ENCODE measurements at regions not wholly inside any gene's neighbourhood (a gene's known extent, or its start where the extent isn't known, plus 50 kb on each side); places are given as distances from the start of the nearest gene placed in this dataset.

DNA sequence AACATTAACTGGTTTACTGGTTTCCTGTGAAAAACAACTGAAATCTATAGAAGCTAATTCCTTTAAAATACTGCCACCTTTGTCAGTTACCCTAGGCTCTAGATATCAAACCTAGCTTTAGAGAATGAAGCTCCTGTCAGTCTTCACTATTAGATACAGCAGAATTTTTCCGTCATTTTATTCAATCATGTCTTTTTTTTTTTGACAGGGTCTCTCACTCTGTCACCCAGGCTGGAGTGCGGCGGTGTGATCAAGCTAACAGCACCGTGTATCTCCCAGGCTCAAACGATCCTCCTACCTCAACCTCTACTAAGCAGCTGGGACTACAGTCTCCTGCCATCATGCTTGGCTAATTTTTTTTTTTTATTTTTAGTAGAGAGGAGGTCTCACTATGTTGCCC, 415.2 kb upstream of the LRRTM4 start:
- no peak for DNase-seq
- Mint-ChIP-seq H3K36me3 (no peaks in the 10 kb centered on the region), H3K4me3 (no peak overlapping the region), H3K9me3 (peaks cover 0 to 17% (median 4%) of the 10 kb centered on the region in 11 donors), H3K4me1 (no peaks in the 10 kb centered on the region), H3K27me3 (no peaks in the 10 kb centered on the region), H3K27ac (no peak overlapping the region)
- Histone ChIP-seq H3K4me3 (ENCODE audit: low read length) (no peak overlapping the region), H3K27me3 (ENCODE audit: control insufficient read depth in 2 of 2, insufficient read depth in 2 of 2, low read length in 2 of 2) (no peaks in the 10 kb centered on the region), H3K4me1 (ENCODE audit: control insufficient read depth in 2 of 2, insufficient read depth in 2 of 2, low read length in 2 of 2) (no peaks in the 10 kb centered on the region), H3K27ac (ENCODE audit: low read depth, low read length) (no peak overlapping the region), H3K9me3 (ENCODE audit: control insufficient read depth in 2 of 3, low read length in 3 of 3) (peaks cover 0 to 5% (median 0%) of the 10 kb centered on the region in 3 experiments), H3K36me3 (ENCODE audit: control insufficient read depth in 2 of 3, insufficient read depth in 3 of 3, low read length in 3 of 3) (no peaks in the 10 kb centered on the region)
- ChIA-PET POLR2A (interaction anchor here (0.6 kb wide), 1 partner anchor 139 kb away, joined by 7 read pairs; no protein-coding TSS in a partner anchor), CTCF (no interaction called here)
- ATAC-seq = no peak
- intact Hi-C loops (cut with micrococcal nuclease) = no loop called here

DNA sequence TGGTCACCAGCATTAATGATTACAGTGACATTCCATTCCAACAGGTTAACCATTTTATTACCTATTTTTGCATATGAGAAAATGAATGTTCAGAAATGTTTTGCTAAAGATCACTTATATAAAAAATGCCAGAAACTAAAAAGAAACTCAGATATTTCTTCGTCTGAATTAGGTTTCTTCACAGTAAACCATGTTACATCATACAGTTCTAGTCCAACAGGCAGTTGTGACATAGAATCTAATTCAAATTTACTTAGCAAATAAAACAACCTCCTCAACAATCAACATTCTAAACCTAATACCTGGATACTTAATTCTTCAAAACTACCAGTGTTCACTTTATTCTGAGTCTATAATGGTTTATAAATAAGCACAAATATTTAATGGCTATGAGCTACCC, 416.3 kb upstream of the LRRTM4 start:
- ChIA-PET CTCF (no interaction called here), POLR2A (interaction anchor here (0.6 kb wide), 1 partner anchor 98 kb away, joined by 3 read pairs; no protein-coding TSS in a partner anchor)
- no peaks in the 10 kb centered on the region for H3K4me1 Mint-ChIP-seq
- Histone ChIP-seq H3K36me3 (ENCODE audit: control insufficient read depth in 2 of 3, insufficient read depth in 3 of 3, low read length in 3 of 3) (no peaks in the 10 kb centered on the region), H3K27me3 (ENCODE audit: control insufficient read depth in 2 of 2, insufficient read depth in 2 of 2, low read length in 2 of 2) (no peaks in the 10 kb centered on the region), H3K4me1 (ENCODE audit: control insufficient read depth in 2 of 2, insufficient read depth in 2 of 2, low read length in 2 of 2) (no peaks in the 10 kb centered on the region), H3K4me3 (ENCODE audit: low read length) (no peak overlapping the region), H3K27ac (ENCODE audit: low read depth, low read length) (no peak overlapping the region), H3K9me3 (ENCODE audit: control insufficient read depth in 2 of 3, low read length in 3 of 3) (peaks cover 0 to 5% (median 0%) of the 10 kb centered on the region in 3 experiments)
- peaks cover 0 to 17% (median 4%) of the 10 kb centered on the region in 11 donors for H3K9me3 Mint-ChIP-seq
- H3K27ac Mint-ChIP-seq = no peak overlapping the region
- no peak overlapping the region for H3K4me3 Mint-ChIP-seq
- ATAC-seq (no peak), DNase-seq (no peak)
- H3K36me3 Mint-ChIP-seq = no peaks in the 10 kb centered on the region
- H3K27me3 Mint-ChIP-seq = no peaks in the 10 kb centered on the region
- intact Hi-C loops (cut with micrococcal nuclease) = no loop called here

DNA sequence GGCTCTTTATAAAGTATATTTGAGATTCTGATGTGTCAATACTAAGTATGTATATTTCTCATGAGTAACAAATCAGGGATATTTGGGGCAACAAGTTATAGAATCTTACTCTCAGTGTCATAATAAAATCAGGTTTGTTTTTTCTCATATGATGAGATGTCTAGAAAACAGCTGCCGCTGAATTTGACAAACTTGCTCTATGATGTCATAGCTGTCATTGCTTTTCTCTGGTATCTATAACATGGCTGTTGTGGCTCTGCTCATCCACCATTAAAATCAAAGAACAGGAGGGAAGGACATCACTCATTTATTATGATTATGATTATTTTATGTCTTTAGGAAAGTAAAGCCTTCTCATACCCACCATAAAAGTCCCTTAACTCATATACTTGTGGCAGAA, 417.2 kb upstream of the LRRTM4 start:
- no peaks in the 10 kb centered on the region for H3K27me3 ChIP-seq (ENCODE audit: control insufficient read depth in 2 of 2, insufficient read depth in 2 of 2, low read length in 2 of 2)
- H3K4me3 ChIP-seq (ENCODE audit: low read length) = no peak overlapping the region
- Mint-ChIP-seq H3K36me3 (no peaks in the 10 kb centered on the region), H3K27me3 (no peaks in the 10 kb centered on the region), H3K4me1 (no peaks in the 10 kb centered on the region), H3K9me3 (peaks cover 0 to 21% (median 4%) of the 10 kb centered on the region in 11 donors), H3K27ac (no peak overlapping the region), H3K4me3 (no peak overlapping the region)
- no peak overlapping the region for H3K27ac ChIP-seq (ENCODE audit: low read depth, low read length)
- ChIA-PET POLR2A (no interaction called here), CTCF (no interaction called here)
- intact Hi-C loops (cut with micrococcal nuclease) = no loop called here
- H3K36me3 ChIP-seq (ENCODE audit: control insufficient read depth in 2 of 3, insufficient read depth in 3 of 3, low read length in 3 of 3) = no peaks in the 10 kb centered on the region
- DNase-seq = no peak
- no peaks in the 10 kb centered on the region for H3K4me1 ChIP-seq (ENCODE audit: control insufficient read depth in 2 of 2, insufficient read depth in 2 of 2, low read length in 2 of 2)
- ATAC-seq = no peak
- H3K9me3 ChIP-seq (ENCODE audit: control insufficient read depth in 2 of 3, low read length in 3 of 3) = peaks cover 0 to 5% (median 0%) of the 10 kb centered on the region in 3 experiments

DNA sequence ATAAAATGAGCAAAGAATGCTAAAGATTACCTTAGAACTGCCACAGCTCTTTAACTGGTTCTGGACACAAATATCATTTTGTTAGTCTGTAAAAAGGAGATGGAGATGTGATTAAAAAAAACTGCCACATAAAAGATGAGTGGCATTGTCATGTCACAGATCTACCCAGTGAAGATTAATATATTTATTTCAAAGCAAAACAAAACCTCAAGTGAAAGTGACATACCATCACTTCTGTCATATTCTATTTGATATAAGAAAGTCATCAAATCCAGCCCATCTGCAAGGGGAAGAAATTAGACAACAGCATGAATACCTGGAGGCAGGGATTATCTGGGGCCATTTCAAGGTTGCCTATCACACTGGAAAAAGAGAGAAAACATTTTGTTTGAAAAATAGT, 417.6 kb upstream of the LRRTM4 start:
- Mint-ChIP-seq H3K9me3 (peaks cover 0 to 25% (median 4%) of the 10 kb centered on the region in 11 donors), H3K27ac (no peak overlapping the region), H3K36me3 (no peaks in the 10 kb centered on the region), H3K4me1 (no peaks in the 10 kb centered on the region), H3K4me3 (no peak overlapping the region), H3K27me3 (no peaks in the 10 kb centered on the region)
- H3K9me3 ChIP-seq (ENCODE audit: control insufficient read depth in 2 of 3, low read length in 3 of 3) = peaks cover 0 to 5% (median 0%) of the 10 kb centered on the region in 3 experiments
- H3K36me3 ChIP-seq (ENCODE audit: control insufficient read depth in 2 of 3, insufficient read depth in 3 of 3, low read length in 3 of 3) = no peaks in the 10 kb centered on the region
- intact Hi-C loops (cut with micrococcal nuclease) = no loop called here
- ATAC-seq (no peak), DNase-seq (no peak)
- ChIA-PET CTCF (no interaction called here), POLR2A (no interaction called here)
- H3K27me3 ChIP-seq (ENCODE audit: control insufficient read depth in 2 of 2, insufficient read depth in 2 of 2, low read length in 2 of 2) = no peaks in the 10 kb centered on the region
- no peaks in the 10 kb centered on the region for H3K4me1 ChIP-seq (ENCODE audit: control insufficient read depth in 2 of 2, insufficient read depth in 2 of 2, low read length in 2 of 2)
- H3K27ac ChIP-seq (ENCODE audit: low read depth, low read length) = no peak overlapping the region
- H3K4me3 ChIP-seq (ENCODE audit: low read length) = no peak overlapping the region

DNA sequence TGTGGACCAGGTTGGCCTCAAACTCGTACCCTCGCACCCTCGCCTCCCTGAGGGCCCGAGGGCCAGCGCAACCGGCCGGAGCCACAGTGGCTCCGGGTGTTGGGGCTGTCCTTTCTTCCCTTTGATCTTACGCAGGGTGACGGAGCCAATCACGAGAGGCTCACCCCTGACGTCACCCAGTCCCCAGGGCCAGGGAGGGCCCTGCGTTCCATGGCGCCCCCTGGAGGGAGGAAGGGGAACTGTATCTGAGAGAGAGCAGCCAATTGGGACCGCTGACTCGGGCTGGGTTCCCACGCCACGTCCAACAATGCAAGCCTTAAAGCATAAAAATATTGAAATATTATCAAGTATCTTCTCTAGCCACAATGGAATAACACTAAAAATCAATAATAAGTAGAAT, 432.8 kb upstream of the LRRTM4 start:
- H3K27ac ChIP-seq (ENCODE audit: low read depth, low read length) = no peak overlapping the region
- DNase-seq (no peak), ATAC-seq (no peak)
- no peaks in the 10 kb centered on the region for H3K4me1 Mint-ChIP-seq
- ChIA-PET CTCF (no interaction called here), POLR2A (no interaction called here)
- H3K36me3 Mint-ChIP-seq = no peaks in the 10 kb centered on the region
- no peak overlapping the region for H3K4me3 Mint-ChIP-seq
- H3K4me1 ChIP-seq (ENCODE audit: control insufficient read depth in 2 of 2, insufficient read depth in 2 of 2, low read length in 2 of 2) = no peaks in the 10 kb centered on the region
- H3K4me3 ChIP-seq (ENCODE audit: low read length) = no peak overlapping the region
- no peaks in the 10 kb centered on the region for H3K9me3 ChIP-seq (ENCODE audit: control insufficient read depth in 2 of 3, low read length in 3 of 3)
- H3K27ac Mint-ChIP-seq = no peak overlapping the region
- intact Hi-C loops (cut with micrococcal nuclease) = no loop called here
- H3K27me3 Mint-ChIP-seq = no peaks in the 10 kb centered on the region
- H3K27me3 ChIP-seq (ENCODE audit: control insufficient read depth in 2 of 2, insufficient read depth in 2 of 2, low read length in 2 of 2) = no peaks in the 10 kb centered on the region
- H3K36me3 ChIP-seq (ENCODE audit: control insufficient read depth in 2 of 3, insufficient read depth in 3 of 3, low read length in 3 of 3) = no peaks in the 10 kb centered on the region
- peaks cover 0 to 37% (median 11%) of the 10 kb centered on the region in 11 donors for H3K9me3 Mint-ChIP-seq

DNA sequence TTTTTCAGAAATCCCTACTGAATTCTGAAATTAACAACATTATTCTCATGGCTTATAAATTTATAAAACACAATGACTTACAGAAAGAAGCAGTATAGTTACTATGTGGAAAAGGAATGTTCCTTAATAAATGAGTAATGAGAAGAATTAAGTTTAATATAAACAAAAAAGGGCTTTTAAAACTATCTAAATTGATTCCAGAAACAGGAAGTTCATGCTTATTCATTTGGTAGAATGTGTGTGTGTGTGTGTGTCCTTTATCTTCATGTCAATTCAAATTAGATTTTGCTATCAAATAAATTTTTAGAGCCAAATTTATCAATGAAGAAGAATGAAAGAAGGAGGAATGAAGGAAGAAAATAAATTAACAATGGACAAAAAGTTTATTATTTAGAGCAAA, 440.8 kb upstream of the LRRTM4 start:
- CTCF ChIA-PET = no interaction called here
- H3K9me3 ChIP-seq (ENCODE audit: control insufficient read depth in 2 of 3, low read length in 3 of 3) = no peaks in the 10 kb centered on the region
- Mint-ChIP-seq H3K4me1 (no peaks in the 10 kb centered on the region), H3K4me3 (no peak overlapping the region), H3K36me3 (peaks cover 0 to 10% (median 0%) of the 10 kb centered on the region in 5 donors), H3K9me3 (peaks cover 5 to 32% (median 16%) of the 10 kb centered on the region in 11 donors), H3K27me3 (no peaks in the 10 kb centered on the region), H3K27ac (no peak overlapping the region)
- intact Hi-C loops (cut with micrococcal nuclease) = no loop called here
- H3K4me1 ChIP-seq (ENCODE audit: control insufficient read depth in 2 of 2, insufficient read depth in 2 of 2, low read length in 2 of 2) = no peaks in the 10 kb centered on the region
- H3K36me3 ChIP-seq (ENCODE audit: control insufficient read depth in 2 of 3, insufficient read depth in 3 of 3, low read length in 3 of 3) = no peaks in the 10 kb centered on the region
- H3K4me3 ChIP-seq (ENCODE audit: low read length) = no peak overlapping the region
- ATAC-seq (no peak), DNase-seq (no peak)
- no peaks in the 10 kb centered on the region for H3K27me3 ChIP-seq (ENCODE audit: control insufficient read depth in 2 of 2, insufficient read depth in 2 of 2, low read length in 2 of 2)
- POLR2A ChIA-PET = no interaction called here
- no peak overlapping the region for H3K27ac ChIP-seq (ENCODE audit: low read depth, low read length)

DNA sequence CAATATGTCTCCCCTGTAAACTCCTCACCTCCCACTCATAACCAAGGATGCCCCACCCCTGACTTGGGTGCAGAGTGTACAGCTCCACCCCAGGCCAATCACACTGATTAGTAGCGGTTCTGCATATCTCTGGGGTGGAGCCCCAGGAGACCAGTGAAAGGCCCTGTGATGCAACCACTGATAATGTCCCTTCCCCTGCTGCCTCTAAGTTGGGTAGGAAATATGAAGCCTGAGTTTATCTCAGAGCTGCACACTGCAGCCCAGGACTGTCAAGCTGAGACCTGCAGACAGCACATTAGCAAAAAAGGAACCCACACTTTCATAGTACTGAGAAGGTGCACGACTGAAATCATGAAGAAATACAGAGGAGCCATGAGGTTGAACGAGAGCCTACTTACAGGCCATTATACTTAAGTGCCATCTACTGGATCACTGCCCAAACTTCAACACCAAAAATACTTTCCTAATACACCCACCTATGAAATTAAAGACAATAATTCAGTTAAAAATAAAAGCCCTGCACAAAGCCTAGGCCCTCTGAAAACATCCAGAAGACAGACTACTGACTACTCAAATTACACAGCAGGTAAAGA, 455.4 kb upstream of the LRRTM4 start:
- no peak overlapping the region for H3K27ac Mint-ChIP-seq
- no peaks in the 10 kb centered on the region for H3K4me1 Mint-ChIP-seq
- intact Hi-C loops (cut with micrococcal nuclease) = no loop called here
- Histone ChIP-seq H3K4me1 (ENCODE audit: control insufficient read depth in 2 of 2, insufficient read depth in 2 of 2, low read length in 2 of 2) (no peaks in the 10 kb centered on the region), H3K9me3 (ENCODE audit: control insufficient read depth in 2 of 3, low read length in 3 of 3) (no peaks in the 10 kb centered on the region), H3K27ac (ENCODE audit: low read depth, low read length) (no peak overlapping the region), H3K27me3 (ENCODE audit: control insufficient read depth in 2 of 2, insufficient read depth in 2 of 2, low read length in 2 of 2) (no peaks in the 10 kb centered on the region), H3K36me3 (ENCODE audit: control insufficient read depth in 2 of 3, insufficient read depth in 3 of 3, low read length in 3 of 3) (no peaks in the 10 kb centered on the region), H3K4me3 (ENCODE audit: low read length) (no peak overlapping the region)
- no peak overlapping the region for H3K4me3 Mint-ChIP-seq
- DNase-seq = no peak
- no peaks in the 10 kb centered on the region for H3K36me3 Mint-ChIP-seq
- H3K27me3 Mint-ChIP-seq = no peaks in the 10 kb centered on the region
- ChIA-PET CTCF (no interaction called here), POLR2A (no interaction called here)
- H3K9me3 Mint-ChIP-seq = peaks cover 3 to 42% (median 17%) of the 10 kb centered on the region in 11 donors
- no peak for ATAC-seq
